GM18508 (cell line): ENCODE measurements at regions not wholly inside any gene's neighbourhood (a gene's known extent, or its start where the extent isn't known, plus 50 kb on each side); places are given as distances from the start of the nearest gene placed in this dataset.

Experiments used
- ATAC-seq: cut with Tn5 transposase; IDR thresholded peaks from one replicate; pipeline ENCODE4 v1.9.1; 2021; ENCODE audit warnings: moderate number of reproducible peaks; ENCODE audit not compliant: insufficient read depth, unreplicated experiment

DNA sequence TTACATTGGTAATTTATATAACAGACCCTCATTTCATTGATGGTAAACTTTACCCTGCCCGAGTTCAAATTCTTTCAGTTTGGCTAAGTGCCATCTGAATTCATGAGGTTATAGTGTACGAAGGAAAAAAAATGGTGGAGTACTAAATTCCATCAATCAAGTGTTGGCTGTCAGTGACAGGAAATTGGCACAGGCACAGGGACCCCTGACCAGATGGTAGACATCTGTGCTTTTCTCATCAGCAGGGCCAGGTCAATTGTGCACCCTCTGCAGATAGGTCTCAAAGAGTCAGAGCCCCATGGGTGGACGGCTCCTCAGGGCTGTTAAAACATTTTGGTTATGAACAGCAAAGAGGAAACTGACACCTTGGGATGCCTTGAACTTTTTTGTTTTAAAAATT, 439.2 kb downstream of the SETBP1 start:
- no peak for ATAC-seq

DNA sequence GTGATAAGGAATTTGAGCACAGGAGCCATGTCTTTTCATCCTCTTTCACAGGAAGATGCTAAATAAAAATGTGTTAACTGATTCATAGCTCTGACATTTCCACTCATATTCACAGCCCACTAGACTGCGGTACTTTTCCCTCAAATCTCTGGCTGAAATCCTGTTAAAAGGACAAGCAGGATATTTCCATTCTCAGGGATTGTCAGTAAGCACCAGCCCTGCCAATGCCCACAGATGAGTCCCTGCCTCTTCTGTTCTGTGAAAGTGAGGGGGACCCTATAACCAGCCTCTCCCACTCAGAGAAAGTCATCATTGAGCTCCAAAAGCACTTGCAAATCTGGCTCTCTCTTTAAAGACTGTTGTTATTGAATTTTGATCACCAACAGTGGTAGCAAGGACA, 440.5 kb downstream of the SETBP1 start:
- no peak for ATAC-seq

- no peak for ATAC-seq
Measured at GRCh38 chr18:45122506-45122905, 441.8 kb downstream of the SETBP1 start.

DNA sequence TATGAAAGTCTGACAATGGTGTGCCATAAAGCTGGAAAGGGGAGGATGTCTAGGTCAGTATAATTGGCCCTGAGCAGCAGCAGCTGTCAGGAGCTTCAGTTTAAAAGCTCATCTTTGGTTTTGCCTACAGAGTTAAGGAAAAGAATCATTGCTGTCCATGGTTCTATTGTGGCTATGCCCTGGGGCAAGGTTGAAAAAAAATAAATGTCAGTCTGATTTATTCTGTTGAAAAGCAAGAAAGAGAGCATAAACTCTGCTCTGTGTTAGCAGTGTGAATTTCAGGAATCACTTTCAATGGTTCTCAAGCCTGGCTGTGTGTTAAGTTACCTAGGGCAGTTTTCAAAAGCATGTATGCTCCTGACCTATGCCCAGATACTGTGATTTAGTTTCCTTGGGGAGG, 446.7 kb downstream of the SETBP1 start:
- ATAC-seq = no peak

DNA sequence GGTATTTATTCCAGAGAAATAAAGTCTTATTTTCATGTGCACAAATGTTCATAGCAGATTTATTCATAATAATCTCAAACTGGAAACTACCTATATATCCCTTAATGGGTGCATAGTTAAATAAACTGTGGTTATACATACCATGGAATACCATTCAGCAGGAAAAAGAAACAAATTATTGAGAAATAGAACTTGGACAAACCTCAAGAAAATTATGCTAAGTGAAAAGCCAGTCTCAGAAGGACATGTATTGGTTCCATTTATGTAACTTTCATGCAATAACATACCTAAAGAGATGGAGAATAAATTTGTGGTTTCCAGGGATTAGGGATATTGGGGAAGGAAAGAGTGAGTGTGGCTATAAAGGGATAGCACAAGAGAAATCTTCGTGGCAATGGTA, 452.6 kb downstream of the SETBP1 start:
- no peak for ATAC-seq

DNA sequence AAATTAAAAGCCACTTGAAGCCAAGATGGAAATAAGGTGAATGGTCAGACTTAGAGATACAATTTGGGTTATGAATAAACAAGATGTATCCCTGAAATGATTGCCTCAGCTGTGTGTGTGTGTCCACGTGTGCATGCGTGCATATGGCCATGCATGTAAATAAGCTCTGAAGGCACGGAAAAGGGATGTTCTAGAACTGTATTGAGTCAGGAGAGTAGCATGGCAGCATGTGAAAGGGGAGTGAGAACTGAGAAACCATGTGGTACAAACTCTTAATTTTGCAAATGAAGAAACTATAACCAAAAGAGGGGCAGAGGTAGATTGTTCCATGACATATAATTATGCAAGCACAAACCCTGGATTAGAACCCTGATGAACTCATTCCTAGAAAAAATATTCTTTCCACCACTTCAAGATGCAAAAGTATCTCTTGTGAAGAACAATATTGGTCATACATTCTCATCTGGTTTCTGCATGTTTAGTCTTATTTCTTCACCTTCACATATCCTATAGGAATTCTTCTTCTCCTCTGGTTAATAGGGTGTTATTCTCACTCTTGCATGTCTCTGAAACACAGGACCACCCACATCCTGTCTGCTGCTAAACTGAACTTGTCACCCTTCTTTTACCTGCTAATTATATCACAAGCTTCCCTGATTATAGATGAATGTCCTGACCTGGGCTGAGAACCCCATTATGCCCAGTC, 455.8 kb downstream of the SETBP1 start:
- ATAC-seq = no peak

- ATAC-seq = no peak
Measured at GRCh38 chr18:45137087-45137419, 456.4 kb downstream of the SETBP1 start.

- no peak for ATAC-seq
Measured at GRCh38 chr18:45139478-45139877, 458.8 kb downstream of the SETBP1 start.

- no peak for ATAC-seq
Measured at GRCh38 chr18:45142868-45143267, 462.2 kb downstream of the SETBP1 start.

GRCh38 chr18:45149712-45150111, 465.6 kb upstream of the SLC14A2 start:
- no peak for ATAC-seq

DNA sequence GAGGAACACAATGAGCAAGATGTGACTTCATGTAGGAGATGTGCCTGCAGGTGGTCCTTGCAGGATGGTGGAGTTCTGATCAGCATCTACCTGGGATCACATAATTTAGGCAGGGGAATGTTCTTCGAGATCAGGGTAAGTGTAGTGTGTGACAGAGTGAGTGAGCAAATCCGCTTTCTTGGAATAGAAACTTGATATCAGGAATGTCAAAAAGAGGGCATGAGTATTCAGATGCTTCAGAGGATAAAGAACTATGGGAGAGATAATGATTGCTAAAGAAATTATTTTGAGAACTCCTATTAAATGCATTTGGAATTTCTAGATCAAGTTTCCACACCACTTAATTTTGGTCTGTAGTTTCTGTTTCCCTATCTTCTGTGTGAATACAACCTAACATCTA, 463.6 kb upstream of the SLC14A2 start:
- ATAC-seq = no peak

- no peak for ATAC-seq
Measured at GRCh38 chr18:45155526-45155925, 459.8 kb upstream of the SLC14A2 start.

DNA sequence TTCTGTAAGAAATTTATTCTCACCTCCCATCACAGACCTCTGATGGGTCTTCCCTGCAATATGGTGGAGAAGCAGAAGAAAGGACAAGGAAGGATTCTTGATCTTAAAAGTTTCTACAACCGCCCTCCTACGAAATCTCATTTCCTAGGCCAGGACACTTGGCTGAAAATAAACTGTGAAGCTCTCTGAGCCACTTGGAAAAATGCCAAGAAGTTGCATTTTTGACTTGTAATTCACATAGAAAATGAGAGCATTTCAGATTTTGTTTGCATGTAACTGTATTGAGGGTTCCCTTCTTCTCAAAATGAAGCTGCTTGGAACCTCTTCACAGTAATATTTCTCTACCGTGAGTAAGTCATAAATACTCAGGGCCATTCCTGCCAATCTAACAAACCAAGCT, 458.3 kb upstream of the SLC14A2 start:
- no peak for ATAC-seq

DNA sequence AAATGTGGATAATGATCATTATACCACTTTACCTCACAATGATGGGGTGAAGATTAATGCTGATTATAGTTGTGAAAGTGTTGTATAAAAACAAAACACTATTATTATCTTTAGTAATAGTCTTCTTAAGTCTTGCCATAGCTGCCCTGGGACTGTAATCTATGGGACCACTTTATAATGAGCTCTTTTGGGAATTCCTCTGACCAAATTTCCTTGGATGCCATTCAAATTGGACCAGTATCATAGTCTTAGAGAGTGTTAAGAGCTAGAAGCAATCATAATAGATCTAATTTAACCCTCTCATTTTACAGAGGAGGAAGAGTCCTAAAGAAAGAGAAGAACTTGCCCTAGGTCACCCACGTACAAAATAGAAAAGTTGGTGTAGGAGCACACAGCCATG, 457.7 kb upstream of the SLC14A2 start:
- ATAC-seq = no peak

GRCh38 chr18:45161850-45162249, 453.4 kb upstream of the SLC14A2 start:
- ATAC-seq = peak; percentile 93

- no peak for ATAC-seq
Measured at GRCh38 chr18:45163871-45164270, 451.4 kb upstream of the SLC14A2 start.

GRCh38 chr18:45164551-45164950, 450.7 kb upstream of the SLC14A2 start:
- ATAC-seq = no peak

- ATAC-seq = no peak
Measured at GRCh38 chr18:45165176-45165713, 450.0 kb upstream of the SLC14A2 start.

GRCh38 chr18:45165871-45166270, 449.4 kb upstream of the SLC14A2 start:
- no peak for ATAC-seq

DNA sequence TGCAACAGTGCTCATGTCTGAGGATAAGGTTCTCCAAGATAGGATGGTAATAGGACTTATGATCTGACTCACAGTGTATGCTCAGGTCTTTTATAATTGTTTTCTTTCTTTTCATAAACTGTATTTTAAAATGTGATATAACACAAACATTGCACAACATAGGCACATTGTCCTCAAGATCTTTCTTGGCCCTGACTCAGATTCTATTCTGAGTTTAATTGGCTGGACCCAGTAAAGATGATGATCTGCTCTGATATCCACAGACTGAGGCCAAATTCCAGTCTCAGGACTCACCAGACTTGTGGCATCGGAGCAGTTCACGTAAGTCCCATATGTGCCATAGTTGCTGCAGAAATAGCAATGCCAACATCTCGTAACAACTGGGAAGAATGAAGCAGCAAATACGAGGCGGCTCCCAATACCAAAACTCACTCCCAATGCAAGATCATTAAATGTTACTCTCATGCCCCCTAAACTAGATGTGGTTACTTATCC, 448.9 kb upstream of the SLC14A2 start:
- ATAC-seq = no peak

DNA sequence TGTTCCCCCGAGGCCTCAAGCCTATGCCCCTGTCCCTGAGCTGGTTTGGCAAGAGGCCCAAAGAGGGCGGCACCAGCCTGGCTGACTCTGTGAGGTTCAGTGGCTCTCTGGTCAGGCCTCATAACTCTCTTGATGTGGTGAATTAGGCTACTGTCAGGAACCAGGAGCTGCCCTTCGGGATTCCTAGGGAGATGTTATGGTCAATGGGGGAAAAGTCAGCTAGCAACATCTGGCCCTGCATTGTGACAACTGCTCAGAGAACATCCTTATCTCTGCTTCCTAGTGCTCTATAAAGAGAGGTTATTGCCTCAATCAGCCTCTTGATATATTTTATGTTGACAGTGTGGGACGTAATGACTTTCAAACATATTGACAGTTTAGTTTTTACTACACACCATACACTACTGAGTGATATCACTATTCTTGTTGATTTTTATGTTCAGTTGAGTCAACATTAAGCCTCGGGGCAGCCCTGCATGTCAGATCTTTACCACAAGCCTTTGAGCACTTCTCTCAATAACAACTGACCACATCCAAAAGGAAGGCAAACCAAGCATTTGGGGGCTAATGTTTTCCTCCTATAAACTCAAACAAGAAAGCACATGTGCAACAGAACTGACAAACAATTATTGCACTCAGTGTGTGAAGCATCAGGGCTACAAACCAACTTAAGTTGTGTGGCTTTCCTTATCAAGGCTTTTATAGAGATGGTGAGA, 448.3 kb upstream of the SLC14A2 start:
- no peak for ATAC-seq
